ENCODE measurements at regions not wholly inside any gene's neighbourhood (a gene's known extent, or its start where the extent isn't known, plus 50 kb on each side); places are given as distances from the start of the nearest gene placed in this dataset.
"Not testable (repeated sequence)": the region's sequence is repeated elsewhere in the genome, so short reads cannot be mapped to it uniquely, and the experiment has no call there.

DNA sequence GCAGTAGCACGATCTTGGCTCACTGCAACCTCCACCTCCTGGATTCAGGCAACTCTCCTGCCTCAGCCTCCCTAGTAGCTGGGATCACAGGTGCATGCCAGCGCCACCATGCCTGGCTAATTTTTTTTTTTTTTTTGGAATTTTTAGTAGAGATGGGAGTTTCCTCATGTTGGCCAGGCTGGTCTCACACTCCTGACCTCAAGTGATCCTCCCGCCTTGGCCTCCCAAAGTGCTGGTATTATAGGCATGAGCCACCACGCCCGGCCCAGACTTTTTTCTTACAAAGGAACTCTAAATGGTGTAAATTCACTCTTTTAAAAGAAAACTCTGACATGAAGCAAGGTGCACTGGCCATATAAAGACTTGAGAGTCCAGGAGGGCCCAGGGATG lies 51.7 kb upstream of the USP6NL start:
- H3K27ac Mint-ChIP-seq, H3K27me3 Mint-ChIP-seq: not testable (repeated sequence)

GRCh38 chr10:11661441-11661840 lies 50.0 kb upstream of the USP6NL start:
- Mint-ChIP-seq H3K27me3 (no peaks in the 10 kb centered on the region), H3K4me1 (peaks cover 4% of the 10 kb centered on the region), H3K9me3 (ENCODE audit: low read depth) (no peaks in the 10 kb centered on the region), H3K27ac (no peak overlapping the region), H3K36me3 (ENCODE audit: low read depth) (no peaks in the 10 kb centered on the region), H3K4me3 (no peak overlapping the region)
- ATAC-seq (no peak), DNase-seq (no peak)
- intact Hi-C loops (cut with DNase I, micrococcal nuclease): no loop called here
- ChIA-PET CTCF (interaction anchor here (0.6 kb wide), 1 partner anchor 22 kb away, joined by 3 read pairs; no protein-coding TSS in a partner anchor), POLR2A (no interaction called here)

More for the DNA sequence above, 51.7 kb upstream of the USP6NL start:
- H3K4me3 Mint-ChIP-seq; DNase-seq; H3K4me1 Mint-ChIP-seq; POLR2A ChIA-PET; H3K9me3 Mint-ChIP-seq (ENCODE audit: low read depth); CTCF ChIA-PET; H3K36me3 Mint-ChIP-seq (ENCODE audit: low read depth); ATAC-seq; intact Hi-C loops (cut with DNase I, micrococcal nuclease): not testable (repeated sequence)
